Neural cell (in vitro differentiated cells): ENCODE measurements at regions not wholly inside any gene's neighbourhood (a gene's known extent, or its start where the extent isn't known, plus 50 kb on each side); places are given as distances from the start of the nearest gene placed in this dataset.

Experiments used
- H2AFZ ChIP-seq: fragments of 200-600, 300-800 bp; sonication (generic), shearing (Covaris generic); 2 replicates; pipeline ENCODE4 v1.6.0; 2014; ENCODE audit warnings: low read depth, mild to moderate bottlenecking, antibody characterized with exemption, low read length, moderate library complexity
- H3F3A ChIP-seq: fragments of 200-600 bp; shearing (Covaris generic); 2 replicates; pipeline ENCODE4 v1.6.1; 2016; ENCODE audit warnings: mild to moderate bottlenecking, moderate library complexity, mixed read lengths, antibody characterized with exemption, low read length; ENCODE audit not compliant: insufficient read depth, poor library complexity, severe bottlenecking
- H3K27ac ChIP-seq: fragments of 200-600, 300-800 bp; sonication (generic), shearing (Covaris generic); 2 replicates; pipeline ENCODE4 v1.5.1; 2014; ENCODE audit warnings: mild to moderate bottlenecking, low read length, moderate library complexity
- H3K27me3 ChIP-seq: fragments of 300-800, 200-600 bp; sonication (generic), shearing (Covaris generic); 2 replicates; pipeline ENCODE4 v1.6.0; 2014; ENCODE audit warnings: mild to moderate bottlenecking, low read depth, low read length, moderate library complexity; ENCODE audit not compliant: insufficient read depth
- H3K36me3 ChIP-seq: fragments of 300-800, 200-600 bp; sonication (generic), shearing (Covaris generic); 2 replicates; pipeline ENCODE4 v1.5.1; 2014; ENCODE audit warnings: mild to moderate bottlenecking, antibody characterized with exemption, low read length, moderate library complexity; ENCODE audit not compliant: insufficient read depth
- H3K4me2 ChIP-seq: fragments of 300-800, 200-600 bp; sonication (generic), shearing (Covaris generic); 2 replicates; pipeline ENCODE4 v1.6.0; 2014; ENCODE audit warnings: mild to moderate bottlenecking, low read length
- H3K4me3 ChIP-seq: fragments of 300-800, 200-600 bp; sonication (generic), shearing (Covaris generic); 2 replicates; pipeline ENCODE4 v1.5.1; 2014; ENCODE audit warnings: mild to moderate bottlenecking, low read length, moderate library complexity
- H3K79me2 ChIP-seq: fragments of 200-600 bp; shearing (Covaris generic); replicated peaks from 2 replicates; pipeline ENCODE4 v1.6.0; 2014; ENCODE audit warnings: mild to moderate bottlenecking, low read length, moderate library complexity; ENCODE audit not compliant: insufficient read depth
- H3K9ac ChIP-seq: fragments of 300-800, 200-600 bp; sonication (generic), shearing (Covaris generic); 2 replicates; pipeline ENCODE4 v1.6.1; 2016; ENCODE audit warnings: mild to moderate bottlenecking, low read length, mixed read lengths
- H3K9me2 ChIP-seq: fragments of 200-600 bp; shearing (Covaris generic); 2 replicates; pipeline ENCODE4 v1.6.1; 2016; ENCODE audit warnings: mild to moderate bottlenecking, low read length, mixed read lengths; ENCODE audit not compliant: insufficient read depth
- H3K9me3 ChIP-seq: fragments of 200-600, 300-800 bp; sonication (generic), shearing (Covaris generic); 2 replicates; pipeline ENCODE4 v1.6.1; 2016; ENCODE audit warnings: mild to moderate bottlenecking, mixed run types, low read length, moderate library complexity, mixed read lengths
- H4K20me1 ChIP-seq: fragments of 200-600 bp; shearing (Covaris generic); 2 replicates; pipeline ENCODE4 v1.6.1; 2016; ENCODE audit warnings: mild to moderate bottlenecking, mixed run types; ENCODE audit not compliant: insufficient read depth
- CTCF ChIP-seq: fragments of 450-650 bp; IDR thresholded peaks from 2 replicates; pipeline ENCODE4 v1.5.1; 2014; ENCODE audit warnings: antibody characterized with exemption, mild to moderate bottlenecking, moderate library complexity; ENCODE audit not compliant: poor library complexity, severe bottlenecking
- EP300 ChIP-seq: fragments of 450-650 bp; conservative IDR thresholded peaks from 2 replicates; pipeline ENCODE4 v1.6.1; 2014; ENCODE audit warnings: antibody characterized with exemption, mild to moderate bottlenecking, moderate library complexity; ENCODE audit not compliant: poor library complexity, severe bottlenecking
- EZH2 ChIP-seq: fragments of 200-600, 300-800 bp; shearing (Covaris generic), sonication (generic); IDR thresholded peaks from 2 replicates; pipeline ENCODE4 v1.6.1; 2014; ENCODE audit warnings: antibody characterized with exemption, low read length, borderline replicate concordance, mild to moderate bottlenecking; ENCODE audit not compliant: insufficient read depth, poor library complexity, severe bottlenecking
- POLR2AphosphoS5 ChIP-seq: IDR thresholded peaks from 2 replicates; pipeline ENCODE4 v1.6.1; 2012
- RAD21 ChIP-seq: fragments of 450-650 bp; conservative IDR thresholded peaks from 2 replicates; pipeline ENCODE4 v1.6.1; 2014; ENCODE audit warnings: antibody characterized with exemption, mild to moderate bottlenecking, moderate library complexity
- SMC3 ChIP-seq: fragments of 450-650 bp; conservative IDR thresholded peaks from 2 replicates; pipeline ENCODE4 v1.6.1; 2014; ENCODE audit warnings: antibody characterized with exemption, mild to moderate bottlenecking, moderate library complexity; ENCODE audit not compliant: poor library complexity
- TF ChIP-seq, protein P1 (sequence below): IDR thresholded peaks from 2 replicates; pipeline ENCODE4 v1.6.1; 2012; ENCODE audit warnings: borderline replicate concordance

GRCh38 chr4:145396581-145396980 is 85.1 kb upstream of the SMAD1 start:
- TF ChIP-seq SMC3: no peak
- no peak for TF ChIP-seq CTCF
- no peak for TF ChIP-seq RAD21
- TF ChIP-seq, protein P1, sequence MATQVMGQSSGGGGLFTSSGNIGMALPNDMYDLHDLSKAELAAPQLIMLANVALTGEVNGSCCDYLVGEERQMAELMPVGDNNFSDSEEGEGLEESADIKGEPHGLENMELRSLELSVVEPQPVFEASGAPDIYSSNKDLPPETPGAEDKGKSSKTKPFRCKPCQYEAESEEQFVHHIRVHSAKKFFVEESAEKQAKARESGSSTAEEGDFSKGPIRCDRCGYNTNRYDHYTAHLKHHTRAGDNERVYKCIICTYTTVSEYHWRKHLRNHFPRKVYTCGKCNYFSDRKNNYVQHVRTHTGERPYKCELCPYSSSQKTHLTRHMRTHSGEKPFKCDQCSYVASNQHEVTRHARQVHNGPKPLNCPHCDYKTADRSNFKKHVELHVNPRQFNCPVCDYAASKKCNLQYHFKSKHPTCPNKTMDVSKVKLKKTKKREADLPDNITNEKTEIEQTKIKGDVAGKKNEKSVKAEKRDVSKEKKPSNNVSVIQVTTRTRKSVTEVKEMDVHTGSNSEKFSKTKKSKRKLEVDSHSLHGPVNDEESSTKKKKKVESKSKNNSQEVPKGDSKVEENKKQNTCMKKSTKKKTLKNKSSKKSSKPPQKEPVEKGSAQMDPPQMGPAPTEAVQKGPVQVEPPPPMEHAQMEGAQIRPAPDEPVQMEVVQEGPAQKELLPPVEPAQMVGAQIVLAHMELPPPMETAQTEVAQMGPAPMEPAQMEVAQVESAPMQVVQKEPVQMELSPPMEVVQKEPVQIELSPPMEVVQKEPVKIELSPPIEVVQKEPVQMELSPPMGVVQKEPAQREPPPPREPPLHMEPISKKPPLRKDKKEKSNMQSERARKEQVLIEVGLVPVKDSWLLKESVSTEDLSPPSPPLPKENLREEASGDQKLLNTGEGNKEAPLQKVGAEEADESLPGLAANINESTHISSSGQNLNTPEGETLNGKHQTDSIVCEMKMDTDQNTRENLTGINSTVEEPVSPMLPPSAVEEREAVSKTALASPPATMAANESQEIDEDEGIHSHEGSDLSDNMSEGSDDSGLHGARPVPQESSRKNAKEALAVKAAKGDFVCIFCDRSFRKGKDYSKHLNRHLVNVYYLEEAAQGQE: no peak
- Histone ChIP-seq H3K27ac (no peak overlapping the region), H3K4me2 (no peak overlapping the region), H2AFZ (no peak overlapping the region), H3K9ac (no peak overlapping the region), H3K79me2 (no peaks in the 10 kb centered on the region), H3K4me3 (no peak overlapping the region), H3K9me3 (no peaks in the 10 kb centered on the region), H3K9me2 (no peaks in the 10 kb centered on the region), H3F3A (no peaks in the 10 kb centered on the region), H3K27me3 (no peaks in the 10 kb centered on the region), H3K36me3 (no peaks in the 10 kb centered on the region), H4K20me1 (no peaks in the 10 kb centered on the region)

- Histone ChIP-seq H3K79me2 (no peaks in the 10 kb centered on the region), H3K9me3 (no peaks in the 10 kb centered on the region), H3K27me3 (no peaks in the 10 kb centered on the region), H4K20me1 (no peaks in the 10 kb centered on the region), H3K9me2 (no peaks in the 10 kb centered on the region), H3K36me3 (no peaks in the 10 kb centered on the region), H3K4me3 (no peak overlapping the region), H3F3A (no peaks in the 10 kb centered on the region), H3K4me2 (no peak overlapping the region), H2AFZ (no peak overlapping the region), H3K9ac (no peak overlapping the region), H3K27ac (no peak overlapping the region)
- TF ChIP-seq POLR2AphosphoS5 (no peak), EP300 (no peak)
Measured at GRCh38 chr4:145390571-145390970, 91.1 kb upstream of the SMAD1 start.

GRCh38 chr4:145389550-145389949 is 92.1 kb upstream of the SMAD1 start:
- H3K27me3 ChIP-seq: no peaks in the 10 kb centered on the region
- H3K36me3 ChIP-seq: no peaks in the 10 kb centered on the region
- no peak for TF ChIP-seq SMC3
- no peak for TF ChIP-seq CTCF
- no peak for TF ChIP-seq EZH2
- TF ChIP-seq POLR2AphosphoS5: peak; percentile 23
- H3K79me2 ChIP-seq: no peaks in the 10 kb centered on the region
- H3F3A ChIP-seq: no peaks in the 10 kb centered on the region
- no peak overlapping the region for H2AFZ ChIP-seq
- H3K4me2 ChIP-seq: no peak overlapping the region
- H3K27ac ChIP-seq: no peak overlapping the region
- no peak overlapping the region for H3K4me3 ChIP-seq
- no peaks in the 10 kb centered on the region for H4K20me1 ChIP-seq
- H3K9me2 ChIP-seq: no peaks in the 10 kb centered on the region
- H3K9ac ChIP-seq: no peak overlapping the region
- no peaks in the 10 kb centered on the region for H3K9me3 ChIP-seq
